Smooth muscle cell (in vitro differentiated cells): ENCODE measurements at regions not wholly inside any gene's neighbourhood (a gene's known extent, or its start where the extent isn't known, plus 50 kb on each side); places are given as distances from the start of the nearest gene placed in this dataset.

Experiments
- DNase-seq: peaks from one replicate; lab custom pipeline; 2025; ENCODE audit not compliant: unreplicated experiment; lab: John Stamatoyannopoulos, UW
- H2AFZ ChIP-seq: fragments of 200-600 bp; sonication (generic); 2 replicates; pipeline ENCODE4 v1.6.0; 2016; ENCODE audit warnings: antibody characterized with exemption, low read depth, mild to moderate bottlenecking
- H3F3A ChIP-seq: fragments of 200-600 bp; sonication (generic); 2 replicates; pipeline ENCODE4 v1.6.0; 2017; ENCODE audit warnings: antibody characterized with exemption, low read depth
- H3K27ac ChIP-seq: fragments of 200-600 bp; sonication (generic); 2 replicates; pipeline ENCODE4 v1.5.1; 2016; ENCODE audit warnings: low read depth, mild to moderate bottlenecking
- H3K27me3 ChIP-seq: fragments of 200-600 bp; sonication (generic); 2 replicates; pipeline ENCODE4 v1.6.1; 2016; ENCODE audit warnings: low read depth, mild to moderate bottlenecking
- H3K36me3 ChIP-seq: fragments of 200-600 bp; sonication (generic); 2 replicates; pipeline ENCODE4 v1.5.1; 2016; ENCODE audit warnings: low read depth
- H3K4me1 ChIP-seq: fragments of 200-600 bp; sonication (generic); 2 replicates; pipeline ENCODE4 v1.5.1; 2016; ENCODE audit warnings: low read depth
- H3K4me2 ChIP-seq: fragments of 200-600 bp; sonication (generic); 2 replicates; pipeline ENCODE4 v1.6.0; 2016; ENCODE audit warnings: mild to moderate bottlenecking
- H3K4me3 ChIP-seq: fragments of 200-600 bp; sonication (generic); 2 replicates; pipeline ENCODE4 v1.5.1; 2016; ENCODE audit warnings: mild to moderate bottlenecking
- H3K79me2 ChIP-seq: fragments of 200-600 bp; sonication (generic); 2 replicates; pipeline ENCODE4 v1.6.0; 2016; ENCODE audit warnings: low read depth, mild to moderate bottlenecking
- H3K9ac ChIP-seq: fragments of 200-600 bp; sonication (generic); 2 replicates; pipeline ENCODE4 v1.6.0; 2016; ENCODE audit warnings: low read depth
- H3K9me3 ChIP-seq: fragments of 200-600 bp; sonication (generic); replicated peaks from 2 replicates; pipeline ENCODE4 v1.5.1; 2016; ENCODE audit warnings: low read depth
- H4K20me1 ChIP-seq: fragments of 200-600 bp; sonication (generic); 2 replicates; pipeline ENCODE4 v1.6.0; 2016; ENCODE audit warnings: low read depth
- CTCF ChIP-seq: fragments of 200-600 bp; sonication (generic); IDR thresholded peaks from 2 replicates; pipeline ENCODE4 v1.5.1; 2017; ENCODE audit warnings: borderline replicate concordance, mild to moderate bottlenecking, antibody characterized with exemption; ENCODE audit not compliant: insufficient read depth, poor library complexity, severe bottlenecking
- WGBS: methylation state at CpG from one replicate; pipeline ENCODE4 v1.1.7; 2016; ENCODE audit warnings: low lambda C conversion rate; 5-methylcytosine and 5-hydroxymethylcytosine counted together

- TF ChIP-seq CTCF, result no peak
- Histone ChIP-seq H3K36me3 (no peaks in the 10 kb centered on the region), H3K4me3 (no peak overlapping the region), H4K20me1 (no peaks in the 10 kb centered on the region), H3K27me3 (no peaks in the 10 kb centered on the region), H3F3A (peaks cover 3% of the 10 kb centered on the region), H2AFZ (peak overlapping the region; percentile 3), H3K27ac (no peak overlapping the region), H3K9ac (no peak overlapping the region), H3K4me2 (no peak overlapping the region), H3K9me3 (no peaks in the 10 kb centered on the region), H3K79me2 (no peaks in the 10 kb centered on the region), H3K4me1 (peaks cover 16% of the 10 kb centered on the region)
- no peak for DNase-seq
- 50% methylated on average over 6 of the region's 6 CpGs for WGBS
Measured at GRCh38 chr5:61731267-61731945, 399.3 kb downstream of the ZSWIM6 start.

GRCh38 chr5:61731946-61732314 is 399.9 kb downstream of the ZSWIM6 start:
- peak overlapping the region; percentile 3 for H2AFZ ChIP-seq
- TF ChIP-seq CTCF, result no peak
- H3K4me1 ChIP-seq, result peaks cover 16% of the 10 kb centered on the region
- H3K36me3 ChIP-seq, result no peaks in the 10 kb centered on the region
- H3K9ac ChIP-seq, result no peak overlapping the region
- H3K79me2 ChIP-seq, result no peaks in the 10 kb centered on the region
- no peaks in the 10 kb centered on the region for H3K9me3 ChIP-seq
- H3K4me2 ChIP-seq, result no peak overlapping the region
- no peaks in the 10 kb centered on the region for H4K20me1 ChIP-seq
- H3K27ac ChIP-seq, result no peak overlapping the region
- 64% methylated on average over 5 of the region's 5 CpGs for WGBS
- no peak overlapping the region for H3K4me3 ChIP-seq
- H3K27me3 ChIP-seq, result no peaks in the 10 kb centered on the region
- peaks cover 3% of the 10 kb centered on the region for H3F3A ChIP-seq
- DNase-seq, result no peak

GRCh38 chr5:61732369-61732768 is 400.3 kb downstream of the ZSWIM6 start:
- H3K4me2 ChIP-seq, result no peak overlapping the region
- H3K4me1 ChIP-seq, result peaks cover 16% of the 10 kb centered on the region
- H3K9ac ChIP-seq, result no peak overlapping the region
- TF ChIP-seq CTCF, result no peak
- no peaks in the 10 kb centered on the region for H4K20me1 ChIP-seq
- no peaks in the 10 kb centered on the region for H3K27me3 ChIP-seq
- H3K79me2 ChIP-seq, result no peaks in the 10 kb centered on the region
- no peak overlapping the region for H3K4me3 ChIP-seq
- no peaks in the 10 kb centered on the region for H3K36me3 ChIP-seq
- H3K9me3 ChIP-seq, result no peaks in the 10 kb centered on the region
- DNase-seq, result no peak
- WGBS, result 76% methylated on average over 12 of the region's 12 CpGs
- H3K27ac ChIP-seq, result no peak overlapping the region
- H3F3A ChIP-seq, result peaks cover 3% of the 10 kb centered on the region
- H2AFZ ChIP-seq, result no peak overlapping the region

- no peak for DNase-seq
- no peak overlapping the region for H3K4me2 ChIP-seq
- peaks cover 16% of the 10 kb centered on the region for H3K4me1 ChIP-seq
- no peak overlapping the region for H3K4me3 ChIP-seq
- no peaks in the 10 kb centered on the region for H3K27me3 ChIP-seq
- no peak overlapping the region for H3K9ac ChIP-seq
- no peaks in the 10 kb centered on the region for H3K9me3 ChIP-seq
- H3F3A ChIP-seq, result peaks cover 3% of the 10 kb centered on the region
- no peak overlapping the region for H2AFZ ChIP-seq
- no peak overlapping the region for H3K27ac ChIP-seq
- no peak for TF ChIP-seq CTCF
- no peaks in the 10 kb centered on the region for H3K36me3 ChIP-seq
- H3K79me2 ChIP-seq, result no peaks in the 10 kb centered on the region
- WGBS, result 81% methylated on average over 18 of the region's 18 CpGs
- H4K20me1 ChIP-seq, result no peaks in the 10 kb centered on the region
Measured at GRCh38 chr5:61732796-61733195, 400.7 kb downstream of the ZSWIM6 start.
